H9 (cell line): ENCODE measurements at regions not wholly inside any gene's neighbourhood (a gene's known extent, or its start where the extent isn't known, plus 50 kb on each side); places are given as distances from the start of the nearest gene placed in this dataset.

Source experiments
- DNase-seq: peaks from one replicate; pipeline ENCODE4 v3.0.0-alpha.2; 2017
- H2AFZ ChIP-seq: one replicate; pipeline ENCODE4 v1.6.1; 2013; ENCODE audit warnings: mild to moderate bottlenecking, low read length, control low read depth, moderate library complexity
- H2AK5ac ChIP-seq: 2 replicates; pipeline ENCODE4 v1.6.1; 2013; ENCODE audit warnings: low read length, control low read depth, mixed read lengths; ENCODE audit not compliant: insufficient read length
- H2BK120ac ChIP-seq: one replicate; pipeline ENCODE4 v1.6.1; 2013; ENCODE audit warnings: low read depth, mild to moderate bottlenecking, low read length, control low read depth, inconsistent platforms; ENCODE audit not compliant: poor library complexity, severe bottlenecking
- H2BK12ac ChIP-seq: 2 replicates; pipeline ENCODE4 v1.6.1; 2013; ENCODE audit warnings: low read length, control low read depth, mixed read lengths, low read depth; ENCODE audit not compliant: insufficient read length
- H2BK15ac ChIP-seq: 2 replicates; pipeline ENCODE4 v1.6.1; 2013; ENCODE audit warnings: low read depth, low read length, control low read depth
- H2BK20ac ChIP-seq: one replicate; pipeline ENCODE4 v1.6.1; 2013; ENCODE audit warnings: low read depth, mild to moderate bottlenecking, low read length, control low read depth, inconsistent platforms; ENCODE audit not compliant: poor library complexity, severe bottlenecking
- H2BK5ac ChIP-seq: 2 replicates; pipeline ENCODE4 v1.6.1; 2013; ENCODE audit warnings: low read length, control low read depth, mixed read lengths; ENCODE audit not compliant: insufficient read length
- H3K14ac ChIP-seq: 2 replicates; pipeline ENCODE4 v1.6.1; 2013; ENCODE audit warnings: low read length, control low read depth; ENCODE audit not compliant: insufficient read depth
- H3K18ac ChIP-seq: 2 replicates; pipeline ENCODE4 v1.6.1; 2013; ENCODE audit warnings: low read depth, mild to moderate bottlenecking, mixed read lengths, low read length, control low read depth; ENCODE audit not compliant: insufficient read length
- H3K23ac ChIP-seq: 2 replicates; pipeline ENCODE4 v1.6.1; 2013; ENCODE audit warnings: low read length, control low read depth, mixed read lengths, low read depth; ENCODE audit not compliant: insufficient read length
- H3K23me2 ChIP-seq: 2 replicates; pipeline ENCODE4 v1.6.1; 2013; ENCODE audit warnings: low read depth, mild to moderate bottlenecking, mixed read lengths, low read length, control low read depth; ENCODE audit not compliant: insufficient read length, poor library complexity, severe bottlenecking
- H3K27ac ChIP-seq: 2 replicates; pipeline ENCODE4 v1.5.1; 2013; ENCODE audit warnings: low read length, control low read depth, mixed read lengths, low read depth; ENCODE audit not compliant: insufficient read length
- H3K27me3 ChIP-seq: 2 replicates; pipeline ENCODE4 v1.6.1; 2013; ENCODE audit warnings: low read length, control low read depth, inconsistent platforms; ENCODE audit not compliant: insufficient read depth
- H3K4ac ChIP-seq: 2 replicates; pipeline ENCODE4 v1.6.1; 2013; ENCODE audit warnings: low read depth, mild to moderate bottlenecking, control low read depth, inconsistent platforms, low read length, moderate library complexity
- H3K4me1 ChIP-seq: 2 replicates; pipeline ENCODE4 v1.6.1; 2013; ENCODE audit warnings: low read length, control low read depth, inconsistent platforms; ENCODE audit not compliant: insufficient read depth
- H3K4me2 ChIP-seq: 2 replicates; pipeline ENCODE4 v1.6.1; 2013; ENCODE audit warnings: low read length, control low read depth, mixed read lengths; ENCODE audit not compliant: insufficient read length, insufficient read depth
- H3K56ac ChIP-seq: 2 replicates; pipeline ENCODE4 v1.6.1; 2013; ENCODE audit warnings: low read depth, mild to moderate bottlenecking, mixed read lengths, low read length, control low read depth; ENCODE audit not compliant: insufficient read length
- H3K79me1 ChIP-seq: 2 replicates; pipeline ENCODE4 v1.6.1; 2013; ENCODE audit warnings: low read depth, mild to moderate bottlenecking, moderate library complexity, low read length, control low read depth, inconsistent platforms; ENCODE audit not compliant: insufficient read depth, poor library complexity, severe bottlenecking
- H3K79me2 ChIP-seq: 2 replicates; pipeline ENCODE4 v1.6.1; 2013; ENCODE audit warnings: low read length, control low read depth, inconsistent platforms; ENCODE audit not compliant: insufficient read depth
- H3K9ac ChIP-seq: 2 replicates; pipeline ENCODE4 v1.6.1; 2013; ENCODE audit warnings: low read length, control low read depth, mixed read lengths; ENCODE audit not compliant: insufficient read length; ENCODE audit errors: extremely low read depth
- H3K9me3 ChIP-seq: one replicate; pipeline ENCODE4 v1.6.1; 2013; ENCODE audit warnings: low read depth, low read length, inconsistent platforms; ENCODE audit not compliant: control insufficient read depth
- H3T11ph ChIP-seq: one replicate; pipeline ENCODE4 v1.6.1; 2013; ENCODE audit warnings: mild to moderate bottlenecking, low read length, control low read depth, inconsistent platforms
- H4K20me1 ChIP-seq: one replicate; pipeline ENCODE4 v1.6.1; 2013; ENCODE audit not compliant: control insufficient read depth, insufficient read length, insufficient read depth
- H4K5ac ChIP-seq: 2 replicates; pipeline ENCODE4 v1.6.1; 2013; ENCODE audit warnings: low read depth, mild to moderate bottlenecking, mixed read lengths, low read length, control low read depth; ENCODE audit not compliant: insufficient read length
- H4K8ac ChIP-seq: replicated peaks from 2 replicates; pipeline ENCODE4 v1.6.1; 2013; ENCODE audit warnings: low read length, control low read depth, mixed read lengths, low read depth; ENCODE audit not compliant: insufficient read length
- H4K91ac ChIP-seq: 2 replicates; pipeline ENCODE4 v1.6.1; 2013; ENCODE audit warnings: low read depth, mild to moderate bottlenecking, moderate library complexity, mixed read lengths, low read length, control low read depth; ENCODE audit not compliant: insufficient read length
- H3K27ac Mint-ChIP-seq, 3 experiments: 2 replicates in 2 of 3; 3 replicates in 1 of 3; pipeline ENCODE4 v1.8.0; 2020 to 2021; ENCODE audit warnings: mixed read lengths in 3 of 3, mild to moderate bottlenecking in 1 of 3, moderate library complexity in 1 of 3
- H3K27me3 Mint-ChIP-seq: 2 replicates; pipeline ENCODE4 v1.8.0; 2021; ENCODE audit warnings: low read depth, mild to moderate bottlenecking, moderate library complexity, mixed read lengths
- H3K36me3 Mint-ChIP-seq, 3 experiments: 2 replicates in 2 of 3; 3 replicates in 1 of 3; pipeline ENCODE4 v1.8.0; 2020 to 2021; ENCODE audit warnings: low read depth in 3 of 3, mixed read lengths in 3 of 3; ENCODE audit not compliant: insufficient read depth in 1 of 3
- H3K4me1 Mint-ChIP-seq, 2 experiments: 2 replicates each; pipeline ENCODE4 v1.8.0; 2020; ENCODE audit warnings: mixed read lengths in 2 of 2
- H3K4me3 Mint-ChIP-seq, 2 experiments: 2 replicates in 1 of 2; 3 replicates in 1 of 2; pipeline ENCODE4 v1.8.0; 2020 to 2021; ENCODE audit warnings: mild to moderate bottlenecking in 2 of 2, mixed read lengths in 2 of 2, moderate library complexity in 1 of 2
- H3K9me3 Mint-ChIP-seq, 2 experiments: 2 replicates in 1 of 2; 3 replicates in 1 of 2; pipeline ENCODE4 v1.8.0; 2020; ENCODE audit warnings: mild to moderate bottlenecking in 2 of 2, mixed read lengths in 2 of 2, moderate library complexity in 1 of 2
- WGBS: extraction: QIAGEN DNeasy Blood & Tissue Kit; methylation state at CpG from one replicate; pipeline ENCODE4 v1.1.7; 2013; ENCODE audit warnings: missing lambda C conversion rate, low lambda C conversion rate, mixed read lengths; ENCODE audit not compliant: insufficient read length; ENCODE audit errors: extremely low coverage; 5-methylcytosine and 5-hydroxymethylcytosine counted together
- TF ChIP-seq, protein P1 (sequence below): fragments of 200-600 bp; sonication (generic); conservative IDR thresholded peaks from 3 replicates; pipeline ENCODE4 v1.8.0; 2021; ENCODE audit warnings: antibody characterized with exemption, mild to moderate bottlenecking

DNA sequence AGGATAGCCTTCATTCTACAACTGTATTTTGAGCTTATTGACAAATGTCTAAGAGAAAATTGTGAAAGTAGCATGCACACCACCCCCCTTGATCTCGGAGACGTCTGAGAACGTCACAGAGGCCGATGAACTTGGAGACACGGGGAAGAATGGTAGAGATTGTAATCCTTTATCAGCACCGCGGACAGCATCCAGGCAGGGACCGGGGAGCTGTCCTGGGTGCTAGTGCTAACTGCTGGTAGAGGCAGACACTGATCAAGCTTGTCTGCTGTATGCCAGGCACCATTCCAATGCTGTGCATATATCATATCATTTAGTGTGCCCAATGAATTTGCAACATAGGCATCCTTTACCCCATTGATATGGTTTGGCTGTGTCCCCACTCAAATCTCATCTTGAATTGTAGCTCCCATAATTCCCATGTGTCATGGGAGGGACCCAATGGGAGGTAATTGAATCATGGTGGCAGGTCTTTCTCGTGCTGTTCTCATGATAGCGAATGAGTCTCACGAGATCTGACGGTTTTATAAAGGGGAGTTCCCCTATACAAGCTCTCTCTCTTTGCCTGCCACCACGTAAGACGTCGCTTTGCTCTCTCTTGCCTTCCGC is 98.8 kb downstream of the LHX2 start:
- H3K56ac ChIP-seq, result no peak overlapping the region
- H4K5ac ChIP-seq, result no peak overlapping the region
- Mint-ChIP-seq H3K27me3 (peaks cover 39% of the 10 kb centered on the region), H3K9me3 (no peaks in the 10 kb centered on the region; a peak in 1 of 5 replicates), H3K27ac (no peak overlapping the region), H3K4me3 (no peak overlapping the region), H3K36me3 (no peaks in the 10 kb centered on the region), H3K4me1 (peaks cover 4 to 8% of the 10 kb centered on the region in 2 experiments; a peak in 3 of 4 replicates)
- no peak overlapping the region for H3T11ph ChIP-seq
- H4K8ac ChIP-seq, result no peak overlapping the region
- no peak overlapping the region for H3K4me2 ChIP-seq
- no peaks in the 10 kb centered on the region for H3K23me2 ChIP-seq
- no peaks in the 10 kb centered on the region for H3K79me1 ChIP-seq
- WGBS, result no CpG with 5 or more reads among the region's 16 CpGs
- TF ChIP-seq, protein P1, sequence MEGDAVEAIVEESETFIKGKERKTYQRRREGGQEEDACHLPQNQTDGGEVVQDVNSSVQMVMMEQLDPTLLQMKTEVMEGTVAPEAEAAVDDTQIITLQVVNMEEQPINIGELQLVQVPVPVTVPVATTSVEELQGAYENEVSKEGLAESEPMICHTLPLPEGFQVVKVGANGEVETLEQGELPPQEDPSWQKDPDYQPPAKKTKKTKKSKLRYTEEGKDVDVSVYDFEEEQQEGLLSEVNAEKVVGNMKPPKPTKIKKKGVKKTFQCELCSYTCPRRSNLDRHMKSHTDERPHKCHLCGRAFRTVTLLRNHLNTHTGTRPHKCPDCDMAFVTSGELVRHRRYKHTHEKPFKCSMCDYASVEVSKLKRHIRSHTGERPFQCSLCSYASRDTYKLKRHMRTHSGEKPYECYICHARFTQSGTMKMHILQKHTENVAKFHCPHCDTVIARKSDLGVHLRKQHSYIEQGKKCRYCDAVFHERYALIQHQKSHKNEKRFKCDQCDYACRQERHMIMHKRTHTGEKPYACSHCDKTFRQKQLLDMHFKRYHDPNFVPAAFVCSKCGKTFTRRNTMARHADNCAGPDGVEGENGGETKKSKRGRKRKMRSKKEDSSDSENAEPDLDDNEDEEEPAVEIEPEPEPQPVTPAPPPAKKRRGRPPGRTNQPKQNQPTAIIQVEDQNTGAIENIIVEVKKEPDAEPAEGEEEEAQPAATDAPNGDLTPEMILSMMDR, result no peak
- H3K18ac ChIP-seq, result no peak overlapping the region
- no peak overlapping the region for H2BK120ac ChIP-seq
- no peak overlapping the region for H2AK5ac ChIP-seq
- H3K4ac ChIP-seq, result no peak overlapping the region
- no peak overlapping the region for H2BK20ac ChIP-seq
- no peak overlapping the region for H3K14ac ChIP-seq
- no peak overlapping the region for H3K23ac ChIP-seq
- no peak overlapping the region for H2BK5ac ChIP-seq
- no peak overlapping the region for H3K27ac ChIP-seq
- H2BK12ac ChIP-seq, result no peak overlapping the region
- no peak overlapping the region for H2AFZ ChIP-seq
- no peak overlapping the region for H4K91ac ChIP-seq
- no peaks in the 10 kb centered on the region for H3K4me1 ChIP-seq
- DNase-seq, result peak; percentile 73
- H2BK15ac ChIP-seq, result no peak overlapping the region
- no peak overlapping the region for H3K9ac ChIP-seq
- no peaks in the 10 kb centered on the region for H4K20me1 ChIP-seq
- H3K9me3 ChIP-seq, result no peaks in the 10 kb centered on the region
- H3K79me2 ChIP-seq, result no peaks in the 10 kb centered on the region
- H3K27me3 ChIP-seq, result no peaks in the 10 kb centered on the region
